AG09319 (cell line): ENCODE measurements at regions not wholly inside any gene's neighbourhood (a gene's known extent, or its start where the extent isn't known, plus 50 kb on each side); places are given as distances from the start of the nearest gene placed in this dataset.

ENCODE experiments used
- DNase-seq: peaks from one replicate; pipeline ENCODE4 v3.0.0-alpha.2; 2010; ENCODE audit warnings: low read depth; ENCODE audit errors: extremely low read depth
- CTCF ChIP-seq: IDR thresholded peaks from 2 replicates; pipeline ENCODE4 v1.5.1; 2011; ENCODE audit warnings: low read depth, mild to moderate bottlenecking, inconsistent platforms, low read length, moderate library complexity

GRCh38 chr14:65296402-65296801, 116.1 kb upstream of the FUT8 start:
- TF ChIP-seq CTCF, result no peak
- no peak for DNase-seq

- no peak for DNase-seq
- TF ChIP-seq CTCF, result no peak
Measured at GRCh38 chr14:65296876-65297275, 115.7 kb upstream of the FUT8 start.

- no peak for TF ChIP-seq CTCF
- no peak for DNase-seq
Measured at GRCh38 chr14:65297744-65298143, 114.8 kb upstream of the FUT8 start.

GRCh38 chr14:65299826-65300225, 112.7 kb upstream of the FUT8 start:
- no peak for DNase-seq

GRCh38 chr14:65301862-65302539, 110.5 kb upstream of the FUT8 start:
- no peak for TF ChIP-seq CTCF
- no peak for DNase-seq

More at GRCh38 chr14:65299826-65300225, 112.7 kb upstream of the FUT8 start:
- TF ChIP-seq CTCF, result no peak

- no peak for DNase-seq
- TF ChIP-seq CTCF, result no peak
Measured at GRCh38 chr14:65302571-65303189, 109.8 kb upstream of the FUT8 start.

GRCh38 chr14:65303190-65303898, 109.2 kb upstream of the FUT8 start:
- DNase-seq, result no peak
- no peak for TF ChIP-seq CTCF
